OCI-LY7 (cell line): ENCODE measurements at regions not wholly inside any gene's neighbourhood (a gene's known extent, or its start where the extent isn't known, plus 50 kb on each side); places are given as distances from the start of the nearest gene placed in this dataset.

Source experiments
- EZH2phosphoT487 ChIP-seq: fragments of 200-600 bp; sonication (generic); IDR thresholded peaks from 2 replicates; pipeline ENCODE4 v1.6.1; 2018; ENCODE audit warnings: low read depth, borderline replicate concordance, mild to moderate bottlenecking, mixed run types, antibody characterized with exemption, low read length, moderate library complexity, mixed read lengths
- TF ChIP-seq, protein P1 (sequence below): fragments of 200-600 bp; sonication (generic); conservative IDR thresholded peaks from 2 replicates; pipeline ENCODE4 v1.5.1; 2014; ENCODE audit warnings: mild to moderate bottlenecking, antibody characterized with exemption, low read length, moderate library complexity, mixed read lengths

DNA sequence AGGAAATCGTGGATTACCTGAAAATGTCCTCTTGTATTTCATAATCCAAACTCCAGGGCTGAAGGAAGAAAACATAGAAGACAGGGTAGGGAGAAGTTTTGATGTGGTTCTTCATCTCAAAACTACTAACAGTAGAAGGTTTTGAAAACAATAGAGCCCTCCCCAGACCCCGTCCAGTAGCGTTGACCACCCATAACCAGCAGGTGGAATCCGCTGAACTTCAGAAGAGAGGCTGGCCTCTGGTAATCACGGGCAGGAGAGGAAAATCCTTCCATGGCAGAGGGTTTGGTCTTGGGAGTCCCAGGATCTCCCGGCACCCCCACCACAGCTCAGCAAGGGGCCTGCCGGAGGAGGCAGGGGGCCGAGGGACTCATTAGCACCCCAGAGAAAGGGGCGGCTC, 333.4 kb upstream of the RNF32 start:
- TF ChIP-seq, protein P1, sequence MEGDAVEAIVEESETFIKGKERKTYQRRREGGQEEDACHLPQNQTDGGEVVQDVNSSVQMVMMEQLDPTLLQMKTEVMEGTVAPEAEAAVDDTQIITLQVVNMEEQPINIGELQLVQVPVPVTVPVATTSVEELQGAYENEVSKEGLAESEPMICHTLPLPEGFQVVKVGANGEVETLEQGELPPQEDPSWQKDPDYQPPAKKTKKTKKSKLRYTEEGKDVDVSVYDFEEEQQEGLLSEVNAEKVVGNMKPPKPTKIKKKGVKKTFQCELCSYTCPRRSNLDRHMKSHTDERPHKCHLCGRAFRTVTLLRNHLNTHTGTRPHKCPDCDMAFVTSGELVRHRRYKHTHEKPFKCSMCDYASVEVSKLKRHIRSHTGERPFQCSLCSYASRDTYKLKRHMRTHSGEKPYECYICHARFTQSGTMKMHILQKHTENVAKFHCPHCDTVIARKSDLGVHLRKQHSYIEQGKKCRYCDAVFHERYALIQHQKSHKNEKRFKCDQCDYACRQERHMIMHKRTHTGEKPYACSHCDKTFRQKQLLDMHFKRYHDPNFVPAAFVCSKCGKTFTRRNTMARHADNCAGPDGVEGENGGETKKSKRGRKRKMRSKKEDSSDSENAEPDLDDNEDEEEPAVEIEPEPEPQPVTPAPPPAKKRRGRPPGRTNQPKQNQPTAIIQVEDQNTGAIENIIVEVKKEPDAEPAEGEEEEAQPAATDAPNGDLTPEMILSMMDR = no peak
- TF ChIP-seq EZH2phosphoT487 = no peak
